H9 (cell line): ENCODE measurements at regions not wholly inside any gene's neighbourhood (a gene's known extent, or its start where the extent isn't known, plus 50 kb on each side); places are given as distances from the start of the nearest gene placed in this dataset.
"Not testable (repeated sequence)": the region's sequence is repeated elsewhere in the genome, so short reads cannot be mapped to it uniquely, and the experiment has no call there.

ENCODE experiments used
- DNase-seq: peaks from one replicate; pipeline ENCODE4 v3.0.0-alpha.2; 2017
- H2AFZ ChIP-seq: one replicate; pipeline ENCODE4 v1.6.1; 2013; ENCODE audit warnings: mild to moderate bottlenecking, low read length, control low read depth, moderate library complexity
- H2AK5ac ChIP-seq: 2 replicates; pipeline ENCODE4 v1.6.1; 2013; ENCODE audit warnings: low read length, control low read depth, mixed read lengths; ENCODE audit not compliant: insufficient read length
- H2BK120ac ChIP-seq: one replicate; pipeline ENCODE4 v1.6.1; 2013; ENCODE audit warnings: low read depth, mild to moderate bottlenecking, low read length, control low read depth, inconsistent platforms; ENCODE audit not compliant: poor library complexity, severe bottlenecking
- H2BK12ac ChIP-seq: 2 replicates; pipeline ENCODE4 v1.6.1; 2013; ENCODE audit warnings: low read length, control low read depth, mixed read lengths, low read depth; ENCODE audit not compliant: insufficient read length
- H2BK15ac ChIP-seq: 2 replicates; pipeline ENCODE4 v1.6.1; 2013; ENCODE audit warnings: low read depth, low read length, control low read depth
- H2BK20ac ChIP-seq: one replicate; pipeline ENCODE4 v1.6.1; 2013; ENCODE audit warnings: low read depth, mild to moderate bottlenecking, low read length, control low read depth, inconsistent platforms; ENCODE audit not compliant: poor library complexity, severe bottlenecking
- H2BK5ac ChIP-seq: 2 replicates; pipeline ENCODE4 v1.6.1; 2013; ENCODE audit warnings: low read length, control low read depth, mixed read lengths; ENCODE audit not compliant: insufficient read length
- H3K14ac ChIP-seq: 2 replicates; pipeline ENCODE4 v1.6.1; 2013; ENCODE audit warnings: low read length, control low read depth; ENCODE audit not compliant: insufficient read depth
- H3K18ac ChIP-seq: 2 replicates; pipeline ENCODE4 v1.6.1; 2013; ENCODE audit warnings: low read depth, mild to moderate bottlenecking, mixed read lengths, low read length, control low read depth; ENCODE audit not compliant: insufficient read length
- H3K23ac ChIP-seq: 2 replicates; pipeline ENCODE4 v1.6.1; 2013; ENCODE audit warnings: low read length, control low read depth, mixed read lengths, low read depth; ENCODE audit not compliant: insufficient read length
- H3K23me2 ChIP-seq: 2 replicates; pipeline ENCODE4 v1.6.1; 2013; ENCODE audit warnings: low read depth, mild to moderate bottlenecking, mixed read lengths, low read length, control low read depth; ENCODE audit not compliant: insufficient read length, poor library complexity, severe bottlenecking
- H3K27ac ChIP-seq: 2 replicates; pipeline ENCODE4 v1.5.1; 2013; ENCODE audit warnings: low read length, control low read depth, mixed read lengths, low read depth; ENCODE audit not compliant: insufficient read length
- H3K27me3 ChIP-seq: 2 replicates; pipeline ENCODE4 v1.6.1; 2013; ENCODE audit warnings: low read length, control low read depth, inconsistent platforms; ENCODE audit not compliant: insufficient read depth
- H3K4ac ChIP-seq: 2 replicates; pipeline ENCODE4 v1.6.1; 2013; ENCODE audit warnings: low read depth, mild to moderate bottlenecking, control low read depth, inconsistent platforms, low read length, moderate library complexity
- H3K4me1 ChIP-seq: 2 replicates; pipeline ENCODE4 v1.6.1; 2013; ENCODE audit warnings: low read length, control low read depth, inconsistent platforms; ENCODE audit not compliant: insufficient read depth
- H3K4me2 ChIP-seq: 2 replicates; pipeline ENCODE4 v1.6.1; 2013; ENCODE audit warnings: low read length, control low read depth, mixed read lengths; ENCODE audit not compliant: insufficient read length, insufficient read depth
- H3K56ac ChIP-seq: 2 replicates; pipeline ENCODE4 v1.6.1; 2013; ENCODE audit warnings: low read depth, mild to moderate bottlenecking, mixed read lengths, low read length, control low read depth; ENCODE audit not compliant: insufficient read length
- H3K79me1 ChIP-seq: 2 replicates; pipeline ENCODE4 v1.6.1; 2013; ENCODE audit warnings: low read depth, mild to moderate bottlenecking, moderate library complexity, low read length, control low read depth, inconsistent platforms; ENCODE audit not compliant: insufficient read depth, poor library complexity, severe bottlenecking
- H3K79me2 ChIP-seq: 2 replicates; pipeline ENCODE4 v1.6.1; 2013; ENCODE audit warnings: low read length, control low read depth, inconsistent platforms; ENCODE audit not compliant: insufficient read depth
- H3K9ac ChIP-seq: 2 replicates; pipeline ENCODE4 v1.6.1; 2013; ENCODE audit warnings: low read length, control low read depth, mixed read lengths; ENCODE audit not compliant: insufficient read length; ENCODE audit errors: extremely low read depth
- H3K9me3 ChIP-seq: one replicate; pipeline ENCODE4 v1.6.1; 2013; ENCODE audit warnings: low read depth, low read length, inconsistent platforms; ENCODE audit not compliant: control insufficient read depth
- H3T11ph ChIP-seq: one replicate; pipeline ENCODE4 v1.6.1; 2013; ENCODE audit warnings: mild to moderate bottlenecking, low read length, control low read depth, inconsistent platforms
- H4K20me1 ChIP-seq: one replicate; pipeline ENCODE4 v1.6.1; 2013; ENCODE audit not compliant: control insufficient read depth, insufficient read length, insufficient read depth
- H4K5ac ChIP-seq: 2 replicates; pipeline ENCODE4 v1.6.1; 2013; ENCODE audit warnings: low read depth, mild to moderate bottlenecking, mixed read lengths, low read length, control low read depth; ENCODE audit not compliant: insufficient read length
- H4K8ac ChIP-seq: replicated peaks from 2 replicates; pipeline ENCODE4 v1.6.1; 2013; ENCODE audit warnings: low read length, control low read depth, mixed read lengths, low read depth; ENCODE audit not compliant: insufficient read length
- H4K91ac ChIP-seq: 2 replicates; pipeline ENCODE4 v1.6.1; 2013; ENCODE audit warnings: low read depth, mild to moderate bottlenecking, moderate library complexity, mixed read lengths, low read length, control low read depth; ENCODE audit not compliant: insufficient read length
- H3K27ac Mint-ChIP-seq, 3 experiments: 2 replicates in 2 of 3; 3 replicates in 1 of 3; pipeline ENCODE4 v1.8.0; 2020 to 2021; ENCODE audit warnings: mixed read lengths in 3 of 3, mild to moderate bottlenecking in 1 of 3, moderate library complexity in 1 of 3
- H3K27me3 Mint-ChIP-seq: 2 replicates; pipeline ENCODE4 v1.8.0; 2021; ENCODE audit warnings: low read depth, mild to moderate bottlenecking, moderate library complexity, mixed read lengths
- H3K36me3 Mint-ChIP-seq, 3 experiments: 2 replicates in 2 of 3; 3 replicates in 1 of 3; pipeline ENCODE4 v1.8.0; 2020 to 2021; ENCODE audit warnings: low read depth in 3 of 3, mixed read lengths in 3 of 3; ENCODE audit not compliant: insufficient read depth in 1 of 3
- H3K4me1 Mint-ChIP-seq, 2 experiments: 2 replicates each; pipeline ENCODE4 v1.8.0; 2020; ENCODE audit warnings: mixed read lengths in 2 of 2
- H3K4me3 Mint-ChIP-seq, 2 experiments: 2 replicates in 1 of 2; 3 replicates in 1 of 2; pipeline ENCODE4 v1.8.0; 2020 to 2021; ENCODE audit warnings: mild to moderate bottlenecking in 2 of 2, mixed read lengths in 2 of 2, moderate library complexity in 1 of 2
- H3K9me3 Mint-ChIP-seq, 2 experiments: 2 replicates in 1 of 2; 3 replicates in 1 of 2; pipeline ENCODE4 v1.8.0; 2020; ENCODE audit warnings: mild to moderate bottlenecking in 2 of 2, mixed read lengths in 2 of 2, moderate library complexity in 1 of 2
- WGBS: extraction: QIAGEN DNeasy Blood & Tissue Kit; methylation state at CpG from one replicate; pipeline ENCODE4 v1.1.7; 2013; ENCODE audit warnings: missing lambda C conversion rate, low lambda C conversion rate, mixed read lengths; ENCODE audit not compliant: insufficient read length; ENCODE audit errors: extremely low coverage; 5-methylcytosine and 5-hydroxymethylcytosine counted together
- TF ChIP-seq, protein P1 (sequence below): fragments of 200-600 bp; sonication (generic); conservative IDR thresholded peaks from 3 replicates; pipeline ENCODE4 v1.8.0; 2021; ENCODE audit warnings: antibody characterized with exemption, mild to moderate bottlenecking

DNA sequence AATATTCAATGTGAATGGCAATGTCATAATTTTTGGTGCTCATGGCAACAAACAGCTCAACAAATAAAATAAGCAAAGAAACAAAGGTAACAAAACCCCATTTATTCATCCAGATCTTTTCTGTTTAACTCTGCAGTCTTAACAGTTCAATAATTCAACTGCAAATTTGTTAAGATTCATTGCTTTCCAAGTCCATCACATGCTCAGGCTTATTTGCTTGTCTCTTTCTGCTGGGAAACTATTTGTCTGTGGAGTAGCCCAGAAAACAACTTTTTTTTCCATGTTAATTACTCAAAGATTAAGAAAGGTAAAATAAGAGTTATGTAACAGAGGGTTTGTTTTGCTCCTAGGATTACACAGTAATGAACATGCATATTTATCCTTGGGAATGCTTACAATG lies 92.6 kb upstream of the PNPT1 start:
- H3K79me2 ChIP-seq = no peaks in the 10 kb centered on the region
- H3K56ac ChIP-seq = no peak overlapping the region
- TF ChIP-seq, protein P1, sequence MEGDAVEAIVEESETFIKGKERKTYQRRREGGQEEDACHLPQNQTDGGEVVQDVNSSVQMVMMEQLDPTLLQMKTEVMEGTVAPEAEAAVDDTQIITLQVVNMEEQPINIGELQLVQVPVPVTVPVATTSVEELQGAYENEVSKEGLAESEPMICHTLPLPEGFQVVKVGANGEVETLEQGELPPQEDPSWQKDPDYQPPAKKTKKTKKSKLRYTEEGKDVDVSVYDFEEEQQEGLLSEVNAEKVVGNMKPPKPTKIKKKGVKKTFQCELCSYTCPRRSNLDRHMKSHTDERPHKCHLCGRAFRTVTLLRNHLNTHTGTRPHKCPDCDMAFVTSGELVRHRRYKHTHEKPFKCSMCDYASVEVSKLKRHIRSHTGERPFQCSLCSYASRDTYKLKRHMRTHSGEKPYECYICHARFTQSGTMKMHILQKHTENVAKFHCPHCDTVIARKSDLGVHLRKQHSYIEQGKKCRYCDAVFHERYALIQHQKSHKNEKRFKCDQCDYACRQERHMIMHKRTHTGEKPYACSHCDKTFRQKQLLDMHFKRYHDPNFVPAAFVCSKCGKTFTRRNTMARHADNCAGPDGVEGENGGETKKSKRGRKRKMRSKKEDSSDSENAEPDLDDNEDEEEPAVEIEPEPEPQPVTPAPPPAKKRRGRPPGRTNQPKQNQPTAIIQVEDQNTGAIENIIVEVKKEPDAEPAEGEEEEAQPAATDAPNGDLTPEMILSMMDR = no peak
- no peak overlapping the region for H2BK120ac ChIP-seq
- H3K14ac ChIP-seq = no peak overlapping the region
- no peak overlapping the region for H3K18ac ChIP-seq
- no peak overlapping the region for H3T11ph ChIP-seq
- no peaks in the 10 kb centered on the region for H3K9me3 ChIP-seq
- no peak overlapping the region for H3K27ac ChIP-seq
- Mint-ChIP-seq H3K27ac (no peak overlapping the region), H3K9me3 (no peaks in the 10 kb centered on the region; a peak in 2 of 5 replicates), H3K36me3 (no peaks in the 10 kb centered on the region), H3K27me3 (no peaks in the 10 kb centered on the region), H3K4me1 (no peaks in the 10 kb centered on the region), H3K4me3 (no peak overlapping the region)
- no peak overlapping the region for H4K8ac ChIP-seq
- H3K4me1 ChIP-seq = no peaks in the 10 kb centered on the region
- no peak overlapping the region for H3K4ac ChIP-seq
- no peaks in the 10 kb centered on the region for H4K20me1 ChIP-seq
- H2BK5ac ChIP-seq = no peak overlapping the region
- no peak overlapping the region for H3K23ac ChIP-seq
- H2BK15ac ChIP-seq = no peak overlapping the region
- H3K9ac ChIP-seq = no peak overlapping the region
- no peak overlapping the region for H4K5ac ChIP-seq
- H4K91ac ChIP-seq = no peak overlapping the region
- H2AFZ ChIP-seq = no peak overlapping the region
- no peak for DNase-seq
- H3K27me3 ChIP-seq = no peaks in the 10 kb centered on the region
- H3K4me2 ChIP-seq = no peak overlapping the region
- no peaks in the 10 kb centered on the region for H3K79me1 ChIP-seq
- H3K23me2 ChIP-seq = no peaks in the 10 kb centered on the region
- no peak overlapping the region for H2BK12ac ChIP-seq
- H2BK20ac ChIP-seq = no peak overlapping the region
- H2AK5ac ChIP-seq = no peak overlapping the region

DNA sequence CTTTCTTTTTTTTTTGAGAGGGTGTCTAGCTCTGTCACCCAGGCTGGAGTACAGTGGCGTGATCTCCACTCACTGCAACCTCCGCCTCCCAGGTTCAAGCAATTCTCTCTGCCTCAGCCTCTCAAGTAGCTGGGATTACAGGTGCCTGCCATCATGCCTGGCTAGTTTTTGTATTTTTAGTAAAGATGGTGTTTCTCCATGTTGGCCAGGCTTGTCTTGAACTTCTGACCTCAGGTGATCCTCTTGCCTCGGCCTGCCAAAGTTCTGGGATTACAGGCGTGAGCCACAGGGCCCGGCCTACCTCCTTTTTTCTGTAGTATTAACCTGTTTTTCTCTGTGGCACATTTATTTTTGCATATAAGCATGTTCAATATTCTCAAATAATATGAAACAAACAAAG lies 90.1 kb upstream of the PNPT1 start:
- H4K8ac ChIP-seq, H3K9ac ChIP-seq, H3T11ph ChIP-seq, H3K27me3 ChIP-seq, H3K9me3 Mint-ChIP-seq, H4K20me1 ChIP-seq, H2BK15ac ChIP-seq, H2BK120ac ChIP-seq, DNase-seq, H3K9me3 ChIP-seq, H3K27ac Mint-ChIP-seq, H3K56ac ChIP-seq, H2AK5ac ChIP-seq, H2BK12ac ChIP-seq, H3K79me1 ChIP-seq, H3K18ac ChIP-seq, H2BK5ac ChIP-seq, H3K27ac ChIP-seq, H4K91ac ChIP-seq, H3K27me3 Mint-ChIP-seq, H3K4me2 ChIP-seq, H3K4me3 Mint-ChIP-seq, H4K5ac ChIP-seq, H3K4me1 Mint-ChIP-seq, H3K23me2 ChIP-seq, H3K14ac ChIP-seq, H2AFZ ChIP-seq, H3K4me1 ChIP-seq, H3K79me2 ChIP-seq, H3K36me3 Mint-ChIP-seq, H3K23ac ChIP-seq, H3K4ac ChIP-seq, H2BK20ac ChIP-seq: not testable (repeated sequence)
- WGBS = no CpG with 5 or more reads among the region's 5 CpGs
